Lower leg skin (tissue), 3 donors: ENCODE measurements at regions not wholly inside any gene's neighbourhood (a gene's known extent, or its start where the extent isn't known, plus 50 kb on each side); places are given as distances from the start of the nearest gene placed in this dataset.

ENCODE experiments used
- CTCF ChIP-seq, 3 donors: fragments of 450-650 bp; IDR thresholded peaks; one replicate each; pipeline ENCODE4 v1.5.1; 2016; ENCODE audit warnings: antibody characterized with exemption in 3 of 3, mild to moderate bottlenecking in 3 of 3, moderate library complexity in 2 of 3
- POLR2A ChIP-seq, 2 donors: fragments of 450-650 bp; IDR thresholded peaks; one replicate each; pipeline ENCODE4 v1.6.1; 2016 to 2017; ENCODE audit warnings: antibody characterized with exemption in 2 of 2, mild to moderate bottlenecking in 1 of 2, moderate library complexity in 1 of 2

DNA sequence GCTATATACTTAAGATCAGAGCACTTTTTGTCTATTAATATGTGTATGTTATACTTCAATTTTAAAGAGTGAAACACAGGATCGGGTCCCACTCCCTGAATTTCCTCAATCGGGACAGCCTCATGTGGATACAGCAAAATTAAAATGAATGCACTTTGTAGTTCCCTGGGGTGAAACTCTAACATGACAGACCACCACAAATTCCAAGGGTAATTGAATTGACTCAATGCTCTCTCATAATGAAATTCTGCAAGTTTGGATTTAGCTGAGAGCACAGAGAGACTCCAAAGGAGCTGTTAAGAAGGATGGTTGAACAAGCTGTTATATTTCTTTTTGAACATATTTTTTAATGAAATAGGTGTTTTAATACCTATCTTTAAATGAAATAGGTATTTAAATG, 413.6 kb downstream of the GXYLT1 start:
- no peak for TF ChIP-seq CTCF (IDR thresholded peaks at IDR 0.05)
- no peak for TF ChIP-seq POLR2A (IDR thresholded peaks at IDR 0.05)
